Heart right ventricle (tissue), 16 donors: ENCODE measurements at regions not wholly inside any gene's neighbourhood (a gene's known extent, or its start where the extent isn't known, plus 50 kb on each side); places are given as distances from the start of the nearest gene placed in this dataset.

Experiments used
- ATAC-seq, 8 donors: fragments of 200-7000 bp; cut with Tn5 transposase; one replicate each; pipeline ENCODE4 v1.9.1; 2020; ENCODE audit warnings: mild to moderate bottlenecking in 8 of 8, moderate library complexity in 8 of 8, moderate number of reproducible peaks in 1 of 8
- DNase-seq, 2 donors: peaks; one replicate each; pipeline ENCODE4 v3.0.0-alpha.2; 2020
- H3K27ac ChIP-seq, 10 donors: fragments of 200-600 bp; sonication (generic) in 2 of 10; one replicate each; pipeline versions ENCODE4 v1.5.0 to v1.8.0; 2020 to 2022; ENCODE audit warnings: mild to moderate bottlenecking in 3 of 10
- H3K27me3 ChIP-seq, 7 donors: fragments of 200-600 bp; one replicate each; pipeline ENCODE4 v1.8.0; 2021 to 2022; ENCODE audit warnings: mild to moderate bottlenecking in 2 of 7
- H3K36me3 ChIP-seq, 9 donors: fragments of 200-600 bp; sonication (generic) in 1 of 9; one replicate each; pipeline versions ENCODE4 v1.5.0 to v1.8.0; 2020 to 2022; ENCODE audit warnings: mild to moderate bottlenecking in 2 of 9
- H3K4me1 ChIP-seq, 9 donors: fragments of 200-600 bp; sonication (generic) in 1 of 9; one replicate each; pipeline versions ENCODE4 v1.5.0 to v1.8.0; 2020 to 2022; ENCODE audit warnings: mild to moderate bottlenecking in 4 of 9
- H3K4me3 ChIP-seq, 10 donors: fragments of 200-600 bp; sonication (generic) in 2 of 10; one replicate each; pipeline versions ENCODE4 v1.5.0 to v1.8.0; 2020 to 2022; ENCODE audit warnings: mild to moderate bottlenecking in 7 of 10, moderate library complexity in 2 of 10
- H3K9me3 ChIP-seq, 11 donors: fragments of 200-600 bp in 10 of 11; sonication (generic) in 2 of 11; one replicate each; pipeline versions ENCODE4 v1.5.0 to v1.8.0; 2013 to 2022; ENCODE audit warnings: mild to moderate bottlenecking in 2 of 11, control low read depth in 1 of 11, moderate library complexity in 1 of 11
- WGBS, 2 donors: extraction: QIAGEN DNeasy Blood & Tissue Kit; methylation state at CpG; one replicate each; pipeline ENCODE4 v1.1.7; 2013; ENCODE audit warnings: inconsistent platforms in 1 of 2; 5-methylcytosine and 5-hydroxymethylcytosine counted together
- intact Hi-C, 10 donors: fragments of 100-400 bp; cut with DNase I; formaldehyde crosslinking; loops; one replicate each; pipeline versions ENCODE4 v1.11.1 to v1.14.2; 2022
- TF ChIP-seq, protein P1 (sequence below), 9 donors: fragments of 200-600 bp; sonication (generic) in 2 of 9; IDR thresholded peaks; one replicate each; pipeline versions ENCODE4 v1.5.0 to v1.8.0; 2021 to 2022; ENCODE audit warnings: antibody characterized with exemption in 9 of 9, mild to moderate bottlenecking in 5 of 9, moderate library complexity in 1 of 9
- donor health status: Arrhythmogenic right ventricular cardiomyopathy.
- donor health status: ischemic (EF 13 %, LVEDD 7.1; RV severe dilation, severe dysfunction).
- donor health status: healthy with polysubstance abuse.
- donor health status: DM: no; HTN: yes; CAD: no.
- donor health status: DM: no; HTN: no; CAD: no.
- donor health status: ischemic (EF 25% LVEDD 6.9; RV normal size, moderate dysfunction).
- donor health status: ischemic (EF 25% LVEDD 5.7; RV mildly dilated, moderate dysfunction).
- donor health status: healthy.
- donor health status: DM: yes; HTN: yes; CAD: no.
- donor health status: Ischemic cardiomyopathy.
- donor health status: ischemic (EF 35%, LVEDD 5.7; RV mildly dilated, moderate dysfunction).
- donor health status: nonischemic (EF 11% LVEDD 7.7; RV severe dilation, severe dysfunction).
- donor health status: DM: yes; HTN: yes; CAD: no.
- donor health status: PGD.
- donor health status: ischemic (EF 29% LVEDD 5.4; RV normal size, mild dysfunction).
- donor health status: nonischemic (EF 23%, LVEDD 6.1; RV moderate dilation, normal function).

DNA sequence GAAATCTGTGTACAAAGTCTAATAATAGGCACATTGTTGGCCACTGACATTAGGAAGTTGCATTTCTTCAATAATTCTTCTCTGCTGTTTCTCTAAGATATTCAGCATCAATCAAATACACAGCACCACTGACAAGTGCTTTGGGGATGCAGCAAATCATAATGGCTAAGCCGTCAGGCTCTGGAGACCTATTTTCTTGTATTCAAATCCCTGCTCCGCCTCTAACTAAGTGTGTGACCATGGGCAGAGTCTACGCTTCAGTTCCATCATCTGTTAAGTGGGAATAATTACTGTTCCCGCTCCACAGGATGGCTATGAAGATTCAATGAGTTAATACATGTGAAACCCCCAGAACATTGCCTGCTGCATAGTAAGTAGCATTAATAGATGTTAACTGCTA is 176.9 kb downstream of the ADGRL4 start:
- intact Hi-C loops = loop anchor here in 1 of 10 donors (10.0 kb wide), 1 partner anchor 525 kb away; no protein-coding TSS in a partner anchor
- H3K4me1 ChIP-seq = peaks cover 0 to 3% (median 0%) of the 10 kb centered on the region in 9 donors
- no peak overlapping the region for H3K4me3 ChIP-seq
- TF ChIP-seq, protein P1, sequence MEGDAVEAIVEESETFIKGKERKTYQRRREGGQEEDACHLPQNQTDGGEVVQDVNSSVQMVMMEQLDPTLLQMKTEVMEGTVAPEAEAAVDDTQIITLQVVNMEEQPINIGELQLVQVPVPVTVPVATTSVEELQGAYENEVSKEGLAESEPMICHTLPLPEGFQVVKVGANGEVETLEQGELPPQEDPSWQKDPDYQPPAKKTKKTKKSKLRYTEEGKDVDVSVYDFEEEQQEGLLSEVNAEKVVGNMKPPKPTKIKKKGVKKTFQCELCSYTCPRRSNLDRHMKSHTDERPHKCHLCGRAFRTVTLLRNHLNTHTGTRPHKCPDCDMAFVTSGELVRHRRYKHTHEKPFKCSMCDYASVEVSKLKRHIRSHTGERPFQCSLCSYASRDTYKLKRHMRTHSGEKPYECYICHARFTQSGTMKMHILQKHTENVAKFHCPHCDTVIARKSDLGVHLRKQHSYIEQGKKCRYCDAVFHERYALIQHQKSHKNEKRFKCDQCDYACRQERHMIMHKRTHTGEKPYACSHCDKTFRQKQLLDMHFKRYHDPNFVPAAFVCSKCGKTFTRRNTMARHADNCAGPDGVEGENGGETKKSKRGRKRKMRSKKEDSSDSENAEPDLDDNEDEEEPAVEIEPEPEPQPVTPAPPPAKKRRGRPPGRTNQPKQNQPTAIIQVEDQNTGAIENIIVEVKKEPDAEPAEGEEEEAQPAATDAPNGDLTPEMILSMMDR (IDR thresholded peaks at IDR 0.05) = no peak
- H3K27me3 ChIP-seq = no peaks in the 10 kb centered on the region
- ATAC-seq (no peak), DNase-seq (no peak)
- H3K36me3 ChIP-seq = no peaks in the 10 kb centered on the region
- no peak overlapping the region for H3K27ac ChIP-seq
- WGBS, 2 donors = 91% methylated on average over 4 of the region's 4 CpGs
- no peaks in the 10 kb centered on the region for H3K9me3 ChIP-seq

- no peak overlapping the region for H3K27ac ChIP-seq
- 0 to 86% methylated on average over 1 of the region's 1 CpG for WGBS, 2 donors
- TF ChIP-seq, protein P1 (IDR thresholded peaks at IDR 0.05) = no peak
- H3K4me3 ChIP-seq = no peak overlapping the region
- DNase-seq (no peak), ATAC-seq (no peak)
- peaks cover 0 to 3% (median 0%) of the 10 kb centered on the region in 9 donors for H3K4me1 ChIP-seq
- intact Hi-C loops = loop anchor here in 1 of 10 donors (10.0 kb wide), 1 partner anchor 524 kb away; no protein-coding TSS in a partner anchor
- no peaks in the 10 kb centered on the region for H3K27me3 ChIP-seq
- no peaks in the 10 kb centered on the region for H3K36me3 ChIP-seq
- no peaks in the 10 kb centered on the region for H3K9me3 ChIP-seq
These were observed 176.2 kb downstream of the ADGRL4 start for GRCh38 chr1:78830321-78830720.

DNA sequence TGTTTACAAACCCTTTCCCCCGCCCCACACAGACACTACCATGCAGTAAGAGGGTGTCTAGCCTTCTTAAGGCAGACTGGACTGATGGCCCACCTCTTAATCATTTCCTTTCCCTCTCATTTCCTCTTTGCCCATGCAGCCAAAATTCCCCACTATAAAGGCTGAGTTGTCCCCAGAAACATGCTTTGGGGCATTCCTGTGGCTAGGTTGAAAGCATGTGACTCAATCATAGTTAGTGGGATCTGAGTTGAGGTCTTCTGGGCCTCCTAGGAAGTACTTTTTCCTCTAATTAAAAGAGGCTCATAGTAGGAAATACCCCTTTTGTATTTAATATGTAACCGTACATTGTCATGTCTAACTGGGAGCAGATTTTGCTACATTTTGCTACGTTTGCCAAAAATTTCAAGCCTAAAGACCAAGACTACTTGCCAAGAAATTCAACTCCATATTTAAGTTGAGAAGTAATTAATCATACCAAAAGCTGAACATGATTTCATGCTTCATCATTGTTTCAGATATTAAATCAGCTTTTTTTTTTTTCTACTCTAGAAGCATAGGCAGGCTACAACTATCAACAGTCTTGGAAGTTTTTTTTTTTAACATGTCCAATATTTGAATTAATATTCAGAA is 174.7 kb downstream of the ADGRL4 start:
- H3K27me3 ChIP-seq = no peaks in the 10 kb centered on the region
- H3K4me3 ChIP-seq = no peak overlapping the region
- H3K36me3 ChIP-seq = no peaks in the 10 kb centered on the region
- intact Hi-C loops = loop anchor here in 1 of 10 donors (10.0 kb wide), 1 partner anchor 523 kb away; no protein-coding TSS in a partner anchor
- TF ChIP-seq, protein P1 (IDR thresholded peaks at IDR 0.05) = no peak
- ATAC-seq (no peak), DNase-seq (no peak)
- WGBS, 2 donors = 82 to 84% methylated on average over 3 of the region's 3 CpGs
- no peaks in the 10 kb centered on the region for H3K9me3 ChIP-seq
- H3K27ac ChIP-seq = no peak overlapping the region
- peaks cover 0 to 6% (median 0%) of the 10 kb centered on the region in 9 donors for H3K4me1 ChIP-seq

DNA sequence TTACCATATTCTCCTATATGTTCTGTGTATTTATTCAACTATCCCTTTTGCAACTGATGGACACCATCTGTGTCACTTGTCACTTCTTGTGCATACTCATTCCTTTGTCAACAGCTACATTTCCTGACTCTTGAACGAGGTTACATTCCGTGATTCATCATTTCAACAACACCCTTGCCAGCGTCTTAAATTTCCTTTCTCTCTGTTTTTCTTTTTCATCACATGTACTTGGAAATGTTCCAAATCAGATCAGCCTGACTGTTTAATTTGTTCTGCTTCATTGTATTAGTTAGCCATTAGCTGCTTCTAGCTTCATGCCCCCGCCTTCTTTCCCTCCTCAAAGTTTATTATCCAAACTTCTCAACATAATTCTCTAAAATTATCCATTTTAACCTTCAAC is 173.0 kb downstream of the ADGRL4 start:
- intact Hi-C loops = loop anchor here in 1 of 10 donors (10.0 kb wide), 1 partner anchor 521 kb away; no protein-coding TSS in a partner anchor
- Histone ChIP-seq H3K4me1 (peaks cover 0 to 7% (median 0%) of the 10 kb centered on the region in 9 donors), H3K27ac (no peak overlapping the region), H3K36me3 (no peaks in the 10 kb centered on the region), H3K27me3 (no peaks in the 10 kb centered on the region), H3K4me3 (no peak overlapping the region), H3K9me3 (no peaks in the 10 kb centered on the region)
- TF ChIP-seq, protein P1 (IDR thresholded peaks at IDR 0.05) = no peak
- no peak for ATAC-seq
- no peak for DNase-seq
- 33 to 37% methylated on average over 4 of the region's 4 CpGs for WGBS, 2 donors
